ENCODE measurements at regions not wholly inside any gene's neighbourhood (a gene's known extent, or its start where the extent isn't known, plus 50 kb on each side); places are given as distances from the start of the nearest gene placed in this dataset.

GRCh38 chr15:101539930-101540329, 50.4 kb upstream of the PCSK6 start:
- no peak for TF ChIP-seq EZH2 (IDR thresholded peaks at IDR 0.05)
- TF ChIP-seq, protein P1, sequence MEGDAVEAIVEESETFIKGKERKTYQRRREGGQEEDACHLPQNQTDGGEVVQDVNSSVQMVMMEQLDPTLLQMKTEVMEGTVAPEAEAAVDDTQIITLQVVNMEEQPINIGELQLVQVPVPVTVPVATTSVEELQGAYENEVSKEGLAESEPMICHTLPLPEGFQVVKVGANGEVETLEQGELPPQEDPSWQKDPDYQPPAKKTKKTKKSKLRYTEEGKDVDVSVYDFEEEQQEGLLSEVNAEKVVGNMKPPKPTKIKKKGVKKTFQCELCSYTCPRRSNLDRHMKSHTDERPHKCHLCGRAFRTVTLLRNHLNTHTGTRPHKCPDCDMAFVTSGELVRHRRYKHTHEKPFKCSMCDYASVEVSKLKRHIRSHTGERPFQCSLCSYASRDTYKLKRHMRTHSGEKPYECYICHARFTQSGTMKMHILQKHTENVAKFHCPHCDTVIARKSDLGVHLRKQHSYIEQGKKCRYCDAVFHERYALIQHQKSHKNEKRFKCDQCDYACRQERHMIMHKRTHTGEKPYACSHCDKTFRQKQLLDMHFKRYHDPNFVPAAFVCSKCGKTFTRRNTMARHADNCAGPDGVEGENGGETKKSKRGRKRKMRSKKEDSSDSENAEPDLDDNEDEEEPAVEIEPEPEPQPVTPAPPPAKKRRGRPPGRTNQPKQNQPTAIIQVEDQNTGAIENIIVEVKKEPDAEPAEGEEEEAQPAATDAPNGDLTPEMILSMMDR (IDR thresholded peaks at IDR 0.05), result no peak
- TF ChIP-seq EZH2phosphoT487 (IDR thresholded peaks at IDR 0.05), result no peak
